ENCODE measurements at regions not wholly inside any gene's neighbourhood (a gene's known extent, or its start where the extent isn't known, plus 50 kb on each side); places are given as distances from the start of the nearest gene placed in this dataset.

DNA sequence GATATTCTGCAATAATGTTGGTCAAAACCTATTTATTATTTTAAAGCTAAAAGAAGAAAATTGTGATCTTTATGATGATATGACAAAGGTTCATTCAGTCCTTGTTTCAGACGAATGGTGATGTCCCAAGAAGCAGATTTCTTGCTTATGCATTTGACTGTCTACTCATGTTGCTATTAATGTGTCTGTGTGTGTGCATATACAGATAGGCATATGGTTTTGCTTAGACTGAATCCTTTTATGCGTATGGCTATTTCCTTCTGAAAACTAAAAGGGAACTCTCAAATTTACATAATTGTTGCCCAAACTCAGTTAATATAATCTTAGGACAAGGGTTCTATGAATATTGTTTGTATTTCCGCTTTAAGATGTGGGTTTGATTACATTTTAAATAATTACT is 632.3 kb upstream of the SETBP1 start:
- TF ChIP-seq CTCF (IDR thresholded peaks at IDR 0.05), result no peak
- no peak for TF ChIP-seq POLR2A (IDR thresholded peaks at IDR 0.05)

Data from Peyer's patch (tissue), 4 donors.